Erythroblast (primary cell): ENCODE measurements at regions not wholly inside any gene's neighbourhood (a gene's known extent, or its start where the extent isn't known, plus 50 kb on each side); places are given as distances from the start of the nearest gene placed in this dataset.

Experiments used
- GATA1 ChIP-seq: IDR thresholded peaks from 2 replicates; pipeline ENCODE4 v1.6.1; 2011; ENCODE audit warnings: low read depth, mild to moderate bottlenecking, control low read depth, low read length, moderate library complexity
- POLR2A ChIP-seq: IDR thresholded peaks from 2 replicates; pipeline ENCODE4 v1.6.1; 2011; ENCODE audit warnings: mild to moderate bottlenecking, low read length

GRCh38 chr5:75952963-75953362, 130.2 kb upstream of the SV2C start:
- TF ChIP-seq POLR2A (no peak), GATA1 (no peak)
